ENCODE measurements at regions not wholly inside any gene's neighbourhood (a gene's known extent, or its start where the extent isn't known, plus 50 kb on each side); places are given as distances from the start of the nearest gene placed in this dataset.

GRCh38 chr6:84877515-84878210, 113.3 kb upstream of the TBX18 start:
- TF ChIP-seq POLR2A (IDR thresholded peaks at IDR 0.05; ENCODE audit: extremely low read depth, insufficient read length): no peak
- TF ChIP-seq MYC (IDR thresholded peaks at IDR 0.05; ENCODE audit: low read depth, low read length): no peak
- TF ChIP-seq CTCF (IDR thresholded peaks at IDR 0.05; ENCODE audit: low read depth, low read length): no peak
- no peak for TF ChIP-seq MAX (IDR thresholded peaks at IDR 0.05; ENCODE audit: low read depth, low read length)
- H3K4me3 ChIP-seq (ENCODE audit: low read depth, low read length): no peak overlapping the region
- DNase-seq (ENCODE audit: low read depth): peak; percentile 4

GRCh38 chr6:84876723-84877514, 112.5 kb upstream of the TBX18 start:
- TF ChIP-seq MAX (IDR thresholded peaks at IDR 0.05; ENCODE audit: low read depth, low read length) (no peak), POLR2A (IDR thresholded peaks at IDR 0.05; ENCODE audit: extremely low read depth, insufficient read length) (no peak), MYC (IDR thresholded peaks at IDR 0.05; ENCODE audit: low read depth, low read length) (no peak), CTCF (IDR thresholded peaks at IDR 0.05; ENCODE audit: low read depth, low read length) (no peak)
- H3K4me3 ChIP-seq (ENCODE audit: low read depth, low read length): no peak overlapping the region
- no peak for DNase-seq (ENCODE audit: low read depth)

GRCh38 chr6:84872996-84873723, 108.8 kb upstream of the TBX18 start:
- DNase-seq (ENCODE audit: low read depth): no peak
- no peak overlapping the region for H3K4me3 ChIP-seq (ENCODE audit: low read depth, low read length)
- TF ChIP-seq POLR2A (IDR thresholded peaks at IDR 0.05; ENCODE audit: extremely low read depth, insufficient read length) (no peak), MAX (IDR thresholded peaks at IDR 0.05; ENCODE audit: low read depth, low read length) (no peak), MYC (IDR thresholded peaks at IDR 0.05; ENCODE audit: low read depth, low read length) (no peak), CTCF (IDR thresholded peaks at IDR 0.05; ENCODE audit: low read depth, low read length) (no peak)

GRCh38 chr6:84871925-84872324, 107.5 kb upstream of the TBX18 start:
- TF ChIP-seq MYC (IDR thresholded peaks at IDR 0.05; ENCODE audit: low read depth, low read length) (no peak), MAX (IDR thresholded peaks at IDR 0.05; ENCODE audit: low read depth, low read length) (no peak), POLR2A (IDR thresholded peaks at IDR 0.05; ENCODE audit: extremely low read depth, insufficient read length) (no peak), CTCF (IDR thresholded peaks at IDR 0.05; ENCODE audit: low read depth, low read length) (no peak)
- DNase-seq (ENCODE audit: low read depth): no peak
- H3K4me3 ChIP-seq (ENCODE audit: low read depth, low read length): no peak overlapping the region

- no peak overlapping the region for H3K4me3 ChIP-seq (ENCODE audit: low read depth, low read length)
These were observed 106.3 kb upstream of the TBX18 start for GRCh38 chr6:84870672-84871071.

More at GRCh38 chr6:84870672-84871071, 106.3 kb upstream of the TBX18 start:
- DNase-seq (ENCODE audit: low read depth): no peak
- TF ChIP-seq MYC (IDR thresholded peaks at IDR 0.05; ENCODE audit: low read depth, low read length) (no peak), CTCF (IDR thresholded peaks at IDR 0.05; ENCODE audit: low read depth, low read length) (no peak), MAX (IDR thresholded peaks at IDR 0.05; ENCODE audit: low read depth, low read length) (no peak), POLR2A (IDR thresholded peaks at IDR 0.05; ENCODE audit: extremely low read depth, insufficient read length) (no peak)
